ENCODE measurements at regions not wholly inside any gene's neighbourhood (a gene's known extent, or its start where the extent isn't known, plus 50 kb on each side); places are given as distances from the start of the nearest gene placed in this dataset.

- TF ChIP-seq ELF1 (IDR thresholded peaks at IDR 0.05; ENCODE audit: borderline replicate concordance, low read depth) = no peak
- no peak for TF ChIP-seq CTCF (IDR thresholded peaks at IDR 0.05 in 2 of 3, conservative IDR thresholded peaks at IDR 0.05 in 1 of 3; ENCODE audit: borderline replicate concordance in 1 of 3, insufficient read depth in 1 of 3, low read depth in 2 of 3, low read length in 2 of 3)
- no peak for TF ChIP-seq RAD21 (IDR thresholded peaks at IDR 0.05; ENCODE audit: low read depth)
- TF ChIP-seq YY1 (IDR thresholded peaks at IDR 0.05; ENCODE audit: extremely low read depth, insufficient replicate concordance, low read depth, low read length) = no peak
- TF ChIP-seq POLR2A (IDR thresholded peaks at IDR 0.05; ENCODE audit: borderline replicate concordance, extremely low read depth, insufficient read depth, insufficient read length) = no peak
- no peak for TF ChIP-seq EGR1 (IDR thresholded peaks at IDR 0.05; ENCODE audit: low read depth)
- no peak for TF ChIP-seq REST (IDR thresholded peaks at IDR 0.05; ENCODE audit: low read depth)
- no peak for TF ChIP-seq POLR2AphosphoS5 (IDR thresholded peaks at IDR 0.05; ENCODE audit: low read depth, low read length)
- no peak for TF ChIP-seq SIN3A (IDR thresholded peaks at IDR 0.05; ENCODE audit: low read depth)
Measured at GRCh38 chr18:70413455-70413854, 124.6 kb downstream of the SOCS6 start.

All from HCT116 (cell line).